CD4-positive, alpha-beta T cell treated with Interleukin-15 for 1 hour (primary cell): ENCODE measurements at regions not wholly inside any gene's neighbourhood (a gene's known extent, or its start where the extent isn't known, plus 50 kb on each side); places are given as distances from the start of the nearest gene placed in this dataset.

Experiments used
- DNase-seq: peaks from one replicate; pipeline ENCODE4 v3.0.0-alpha.2; 2020

- DNase-seq, result no peak
Observed at GRCh38 chr10:71127773-71128172, 84.6 kb upstream of the UNC5B start.

- DNase-seq, result no peak
Observed at GRCh38 chr10:71128311-71128980, 83.9 kb upstream of the UNC5B start.

DNA sequence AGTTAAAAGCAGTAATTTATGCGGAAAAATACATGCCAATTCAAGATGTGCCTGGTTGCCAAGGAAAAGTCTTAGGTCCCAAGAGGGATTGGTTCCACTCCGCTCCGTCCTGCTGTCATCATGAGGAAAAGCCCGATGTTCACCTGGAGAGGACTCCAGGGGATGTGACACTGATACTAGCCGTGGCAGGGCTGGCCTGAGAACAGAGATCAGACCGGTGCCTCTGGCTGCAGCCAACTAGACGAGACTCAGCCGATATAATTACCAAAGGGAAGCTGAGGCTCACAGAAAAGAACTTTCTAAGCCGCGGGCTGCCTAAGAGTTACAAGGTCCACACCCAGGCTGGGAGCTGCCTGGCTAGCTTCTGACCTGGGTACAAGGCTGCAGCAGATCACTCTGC lies 81.3 kb upstream of the UNC5B start:
- DNase-seq, result no peak

DNA sequence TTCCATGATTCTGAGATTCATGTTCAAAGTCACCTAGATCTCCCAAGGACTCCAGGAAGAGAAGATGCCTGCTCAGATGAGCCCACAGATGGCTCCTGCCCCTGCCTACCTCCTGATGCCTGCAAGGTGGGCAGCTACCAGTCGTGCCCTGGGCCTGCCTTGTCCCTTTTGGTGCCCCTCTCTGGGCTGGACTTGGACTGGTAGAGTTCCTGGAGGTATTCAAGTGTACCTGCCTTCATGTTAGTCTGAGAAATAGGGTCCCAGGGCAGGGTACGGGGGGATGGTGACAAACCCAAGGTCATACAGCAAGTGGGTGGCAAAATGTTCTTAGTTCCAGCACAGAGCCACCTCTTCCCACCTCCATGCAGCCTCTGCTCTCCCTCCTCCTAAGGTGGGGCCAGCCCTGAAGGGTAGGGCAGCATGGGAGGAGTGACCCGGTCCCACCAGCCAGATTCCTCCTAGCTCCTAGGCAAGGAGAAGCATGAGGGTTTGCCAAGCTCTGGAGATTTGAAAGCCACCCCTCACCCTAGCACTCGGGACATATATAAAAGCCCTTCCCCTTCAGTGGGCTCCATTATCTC lies 80.8 kb upstream of the UNC5B start:
- DNase-seq, result no peak

- no peak for DNase-seq
Observed at GRCh38 chr10:71132321-71132810, 80.0 kb upstream of the UNC5B start.

- DNase-seq, result no peak
Observed at GRCh38 chr10:71133710-71134686, 78.4 kb upstream of the UNC5B start.

- DNase-seq, result no peak
Observed at GRCh38 chr10:71134732-71135211, 77.6 kb upstream of the UNC5B start.

GRCh38 chr10:71135236-71135635 lies 77.1 kb upstream of the UNC5B start:
- no peak for DNase-seq

DNA sequence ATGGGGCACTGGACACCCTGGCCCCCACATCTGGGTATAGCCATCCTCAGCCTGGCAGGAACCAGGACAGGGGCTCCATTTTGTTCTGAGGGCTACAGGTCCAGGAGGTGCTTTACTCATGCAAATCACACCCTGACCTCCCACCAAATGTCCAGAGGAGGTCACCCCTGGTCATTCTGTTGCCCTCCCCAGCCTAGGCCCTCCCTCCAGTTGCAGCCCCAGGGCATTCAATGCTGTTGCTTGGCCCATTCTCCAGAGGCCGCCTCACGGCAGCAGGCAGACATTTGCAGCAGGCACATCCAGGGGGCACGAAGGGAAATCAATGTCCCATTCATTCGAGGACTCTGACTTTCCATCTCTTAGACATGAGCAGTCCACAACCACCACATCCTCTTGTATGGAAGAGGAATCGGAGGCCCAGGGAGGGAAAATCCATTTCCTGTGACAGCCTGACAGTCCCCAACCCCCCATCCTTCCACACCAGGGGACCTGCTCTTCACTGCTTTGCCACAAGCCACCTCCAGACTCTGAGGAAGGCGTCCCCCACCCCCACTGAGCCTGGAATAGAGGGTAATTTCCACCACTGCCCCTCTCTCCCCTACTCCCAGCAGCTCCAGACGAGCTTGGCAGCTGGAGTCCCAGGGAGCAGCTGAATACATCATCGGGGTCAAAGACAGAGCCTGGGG lies 76.2 kb upstream of the UNC5B start:
- DNase-seq, result no peak

GRCh38 chr10:71137701-71138100 lies 74.7 kb upstream of the UNC5B start:
- no peak for DNase-seq

- no peak for DNase-seq
Observed at GRCh38 chr10:71138166-71138830, 74.1 kb upstream of the UNC5B start.

DNA sequence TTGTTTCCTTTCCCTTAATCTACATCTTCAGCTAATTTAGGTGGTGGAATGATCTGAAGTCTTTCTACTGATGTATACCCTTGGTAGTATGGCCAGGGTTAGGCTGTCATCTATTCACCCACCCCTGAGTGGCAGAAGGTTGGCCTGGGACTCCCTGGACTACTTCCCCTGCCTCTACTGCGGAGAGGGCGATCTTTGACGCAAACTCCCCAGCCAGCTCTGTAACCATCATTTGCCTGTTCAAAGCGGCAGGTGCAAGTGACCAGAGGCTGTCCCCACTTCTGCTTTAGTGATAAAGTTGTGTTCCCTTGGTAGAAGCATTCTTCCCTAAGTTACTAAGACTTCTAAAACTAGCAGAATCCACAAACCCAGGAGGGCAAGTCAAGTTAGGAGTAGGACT lies 70.8 kb upstream of the UNC5B start:
- no peak for DNase-seq

- DNase-seq, result no peak
Observed at GRCh38 chr10:71143170-71143569, 69.2 kb upstream of the UNC5B start.

- no peak for DNase-seq
Observed at GRCh38 chr10:71143610-71144009, 68.8 kb upstream of the UNC5B start.

- DNase-seq, result no peak
Observed at GRCh38 chr10:71144824-71145223, 67.5 kb upstream of the UNC5B start.

DNA sequence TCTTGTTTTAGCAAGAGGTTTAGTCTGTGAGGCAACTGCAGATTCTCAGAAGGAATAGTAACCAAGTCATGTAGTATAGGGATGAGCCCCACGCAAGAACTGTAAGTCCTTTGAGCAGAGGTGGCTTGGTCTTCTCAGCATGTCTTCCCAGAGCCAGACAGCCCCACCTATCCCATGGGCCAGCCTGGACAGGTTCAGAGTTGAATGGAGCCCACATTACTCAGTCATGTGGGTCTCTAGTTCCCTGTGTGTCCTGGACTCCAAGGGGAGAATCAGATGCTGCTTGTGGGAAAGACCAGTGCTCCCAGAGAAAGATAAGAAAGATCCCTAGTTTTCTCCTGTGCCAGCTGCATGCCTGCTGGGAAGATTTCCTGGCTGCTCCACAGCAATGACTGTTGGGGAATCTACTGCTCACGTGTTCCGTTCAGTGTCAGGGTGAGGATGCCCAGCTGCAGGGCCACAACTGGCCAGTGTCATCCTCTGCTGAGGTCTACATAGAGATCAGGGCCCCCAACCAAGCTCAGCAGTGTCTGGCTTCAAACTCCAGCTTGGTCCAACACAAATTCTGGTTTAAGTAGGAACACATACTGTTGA lies 66.9 kb upstream of the UNC5B start:
- DNase-seq, result no peak

- DNase-seq, result no peak
Observed at GRCh38 chr10:71150796-71151195, 61.6 kb upstream of the UNC5B start.

DNA sequence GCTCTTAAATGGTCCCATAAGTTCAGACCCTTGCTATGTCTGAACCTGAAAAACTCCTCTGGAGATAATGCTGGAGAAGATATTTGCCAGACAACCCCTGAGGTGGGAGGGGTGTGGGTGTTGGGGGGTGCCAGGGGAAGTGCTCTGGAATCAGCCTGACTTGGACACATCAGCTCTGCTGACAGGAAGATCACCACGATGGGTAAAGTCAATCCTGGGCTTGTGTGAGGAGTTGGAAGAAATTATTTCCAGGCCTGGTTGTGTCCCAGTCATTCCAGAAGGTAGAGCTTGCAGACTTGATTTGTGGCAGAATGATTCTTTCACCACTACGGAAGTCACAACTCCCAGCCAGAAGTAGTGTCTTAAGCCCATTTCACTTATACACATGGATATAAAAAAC lies 60.3 kb upstream of the UNC5B start:
- DNase-seq, result no peak

DNA sequence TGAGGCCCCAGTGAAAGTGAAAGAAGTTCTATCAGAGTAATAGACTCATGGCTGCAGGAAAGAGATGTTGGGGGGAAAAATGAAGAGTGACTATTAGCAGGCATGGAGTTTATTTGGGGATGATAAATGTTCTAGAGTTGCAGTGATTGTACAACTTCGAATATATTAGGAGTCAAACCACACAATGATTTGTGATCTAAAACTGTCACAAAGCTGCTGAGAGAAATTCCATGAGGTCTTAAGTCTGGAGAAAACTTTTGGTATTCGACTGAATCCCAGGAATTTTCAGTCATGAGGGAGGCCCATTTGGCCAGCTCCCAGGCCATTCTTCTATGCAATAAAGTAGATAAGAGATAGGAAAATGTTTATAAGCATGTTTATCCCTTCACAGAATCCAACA lies 55.9 kb upstream of the UNC5B start:
- DNase-seq, result no peak

GRCh38 chr10:71157435-71157834 lies 54.9 kb upstream of the UNC5B start:
- DNase-seq, result no peak

GRCh38 chr10:71158251-71158650 lies 54.1 kb upstream of the UNC5B start:
- DNase-seq, result no peak

DNA sequence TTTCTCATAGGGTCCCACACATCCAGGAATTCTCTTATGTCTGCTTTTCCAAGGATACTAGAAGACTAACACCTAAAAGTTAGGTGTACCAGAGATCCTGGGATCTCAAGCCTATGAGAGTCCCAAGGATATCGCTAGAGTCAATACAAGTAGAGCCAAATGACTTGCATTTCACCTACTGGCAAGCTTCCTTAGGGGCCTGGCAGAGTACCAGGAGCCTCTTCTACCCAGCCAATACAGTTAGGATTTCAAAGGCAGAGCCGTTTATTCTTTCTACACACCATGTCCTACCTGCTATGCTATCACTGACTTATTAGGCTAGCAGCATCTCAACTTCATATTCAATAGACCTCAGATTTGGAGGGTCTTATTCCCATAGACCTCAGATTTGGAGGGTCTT lies 53.5 kb upstream of the UNC5B start:
- DNase-seq, result no peak
